Keratinocyte (primary cell): ENCODE measurements at regions not wholly inside any gene's neighbourhood (a gene's known extent, or its start where the extent isn't known, plus 50 kb on each side); places are given as distances from the start of the nearest gene placed in this dataset.

Experiments used
- EZH2 ChIP-seq: IDR thresholded peaks from one replicate; pipeline ENCODE4 v1.6.1; 2012; ENCODE audit warnings: inconsistent platforms, mild to moderate bottlenecking, low read length, moderate library complexity
- TF ChIP-seq, protein P1 (sequence below), 3 experiments: IDR thresholded peaks in 1 of 3; conservative IDR thresholded peaks in 1 of 3; optimal IDR thresholded peaks in 1 of 3; 2 replicates in 2 of 3; 3 replicates in 1 of 3; pipeline versions ENCODE3 to v1.5.1; 2011; ENCODE audit warnings: low read length in 3 of 3, mild to moderate bottlenecking in 3 of 3, moderate library complexity in 2 of 3, control low read depth in 1 of 3, inconsistent platforms in 1 of 3; ENCODE audit not compliant: insufficient read depth in 2 of 3; ENCODE audit errors: extremely low read depth in 1 of 3

DNA sequence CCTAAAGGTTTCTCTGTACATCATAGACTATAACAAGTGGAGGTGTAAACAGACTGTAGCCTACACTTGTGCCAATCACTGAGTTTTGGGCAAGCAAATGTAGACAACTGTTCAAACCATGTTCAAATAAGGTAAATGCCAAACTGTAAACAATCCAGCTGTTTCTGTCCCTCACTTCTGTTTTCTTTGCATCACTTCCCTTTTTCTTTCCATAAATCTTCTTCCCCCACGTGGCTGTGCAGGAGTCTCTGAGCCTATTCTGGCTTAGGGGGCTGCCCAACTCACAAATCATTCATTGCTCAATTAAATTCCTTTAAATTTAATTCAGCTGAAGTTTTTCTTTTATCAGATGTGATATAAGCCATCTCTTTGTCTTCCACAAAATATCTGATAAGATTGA is 65.1 kb upstream of the CPM start:
- TF ChIP-seq, protein P1, sequence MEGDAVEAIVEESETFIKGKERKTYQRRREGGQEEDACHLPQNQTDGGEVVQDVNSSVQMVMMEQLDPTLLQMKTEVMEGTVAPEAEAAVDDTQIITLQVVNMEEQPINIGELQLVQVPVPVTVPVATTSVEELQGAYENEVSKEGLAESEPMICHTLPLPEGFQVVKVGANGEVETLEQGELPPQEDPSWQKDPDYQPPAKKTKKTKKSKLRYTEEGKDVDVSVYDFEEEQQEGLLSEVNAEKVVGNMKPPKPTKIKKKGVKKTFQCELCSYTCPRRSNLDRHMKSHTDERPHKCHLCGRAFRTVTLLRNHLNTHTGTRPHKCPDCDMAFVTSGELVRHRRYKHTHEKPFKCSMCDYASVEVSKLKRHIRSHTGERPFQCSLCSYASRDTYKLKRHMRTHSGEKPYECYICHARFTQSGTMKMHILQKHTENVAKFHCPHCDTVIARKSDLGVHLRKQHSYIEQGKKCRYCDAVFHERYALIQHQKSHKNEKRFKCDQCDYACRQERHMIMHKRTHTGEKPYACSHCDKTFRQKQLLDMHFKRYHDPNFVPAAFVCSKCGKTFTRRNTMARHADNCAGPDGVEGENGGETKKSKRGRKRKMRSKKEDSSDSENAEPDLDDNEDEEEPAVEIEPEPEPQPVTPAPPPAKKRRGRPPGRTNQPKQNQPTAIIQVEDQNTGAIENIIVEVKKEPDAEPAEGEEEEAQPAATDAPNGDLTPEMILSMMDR (optimal IDR thresholded peaks at IDR 0.05 in 1 of 3, IDR thresholded peaks at IDR 0.05 in 1 of 3, conservative IDR thresholded peaks at IDR 0.05 in 1 of 3; ENCODE audit: extremely low read depth in 1 of 3, insufficient read depth in 2 of 3, low read length in 3 of 3) = no peak
- TF ChIP-seq EZH2 = no peak
